ENCODE measurements at regions not wholly inside any gene's neighbourhood (a gene's known extent, or its start where the extent isn't known, plus 50 kb on each side); places are given as distances from the start of the nearest gene placed in this dataset.

DNA sequence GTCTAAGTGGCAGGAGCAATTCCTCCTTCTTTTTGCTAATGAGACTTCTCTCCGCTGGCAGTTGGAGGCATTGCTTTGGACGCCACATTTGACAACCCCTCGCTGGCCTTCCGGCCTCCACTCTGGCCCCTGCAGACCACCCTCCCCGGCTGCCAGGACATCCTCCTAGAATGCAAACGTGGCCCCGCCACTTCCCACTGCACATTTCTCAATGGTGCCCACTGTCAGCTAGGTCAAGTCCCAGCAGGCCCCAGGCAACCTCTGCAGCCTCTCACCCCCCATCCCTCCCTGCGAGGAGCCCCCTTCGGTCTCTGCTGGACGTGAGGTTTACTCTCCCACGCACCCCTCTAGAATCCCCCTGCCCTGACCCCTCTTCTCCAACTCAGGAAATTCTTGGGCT is 250.3 kb downstream of the FOXL1 start:
- no peak for TF ChIP-seq EZH2 (IDR thresholded peaks at IDR 0.05; ENCODE audit: low read length, missing control alignments)
- TF ChIP-seq, protein P1, sequence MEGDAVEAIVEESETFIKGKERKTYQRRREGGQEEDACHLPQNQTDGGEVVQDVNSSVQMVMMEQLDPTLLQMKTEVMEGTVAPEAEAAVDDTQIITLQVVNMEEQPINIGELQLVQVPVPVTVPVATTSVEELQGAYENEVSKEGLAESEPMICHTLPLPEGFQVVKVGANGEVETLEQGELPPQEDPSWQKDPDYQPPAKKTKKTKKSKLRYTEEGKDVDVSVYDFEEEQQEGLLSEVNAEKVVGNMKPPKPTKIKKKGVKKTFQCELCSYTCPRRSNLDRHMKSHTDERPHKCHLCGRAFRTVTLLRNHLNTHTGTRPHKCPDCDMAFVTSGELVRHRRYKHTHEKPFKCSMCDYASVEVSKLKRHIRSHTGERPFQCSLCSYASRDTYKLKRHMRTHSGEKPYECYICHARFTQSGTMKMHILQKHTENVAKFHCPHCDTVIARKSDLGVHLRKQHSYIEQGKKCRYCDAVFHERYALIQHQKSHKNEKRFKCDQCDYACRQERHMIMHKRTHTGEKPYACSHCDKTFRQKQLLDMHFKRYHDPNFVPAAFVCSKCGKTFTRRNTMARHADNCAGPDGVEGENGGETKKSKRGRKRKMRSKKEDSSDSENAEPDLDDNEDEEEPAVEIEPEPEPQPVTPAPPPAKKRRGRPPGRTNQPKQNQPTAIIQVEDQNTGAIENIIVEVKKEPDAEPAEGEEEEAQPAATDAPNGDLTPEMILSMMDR (conservative IDR thresholded peaks at IDR 0.05 in 1 of 2, IDR thresholded peaks at IDR 0.05 in 1 of 2; ENCODE audit: low read depth in 1 of 2, low read length in 2 of 2): no peak
